HG03521 (cell line): ENCODE measurements at regions not wholly inside any gene's neighbourhood (a gene's known extent, or its start where the extent isn't known, plus 50 kb on each side); places are given as distances from the start of the nearest gene placed in this dataset.
A peak's percentile ranks its signal among the peaks of the same experiment; 100 is the strongest.

ENCODE experiments used
- ATAC-seq: cut with Tn5 transposase; IDR thresholded peaks from one replicate; pipeline ENCODE4 v1.9.1; 2021; ENCODE audit warnings: mild to moderate bottlenecking, moderate library complexity; ENCODE audit not compliant: unreplicated experiment

DNA sequence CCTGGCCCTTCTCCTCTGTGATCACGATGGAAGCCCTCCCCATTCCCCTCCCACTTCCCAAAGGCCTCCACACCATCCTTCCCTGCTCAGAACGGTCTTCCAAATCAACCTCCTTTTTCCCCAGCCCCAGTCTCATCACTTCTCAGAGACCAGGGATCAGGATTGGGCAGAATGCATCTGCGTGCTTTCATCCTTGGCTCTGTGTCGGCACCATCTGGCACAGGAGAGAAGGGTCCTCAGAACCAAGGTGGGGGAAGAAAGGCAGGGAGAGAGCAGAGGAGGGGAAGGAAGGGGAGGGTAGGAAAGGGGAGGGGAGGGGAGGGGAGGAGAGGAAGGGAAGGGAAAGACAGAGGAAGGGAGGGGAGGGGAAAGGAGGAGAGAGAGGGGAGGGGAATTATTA is 52.4 kb upstream of the FICD start:
- no peak for ATAC-seq

DNA sequence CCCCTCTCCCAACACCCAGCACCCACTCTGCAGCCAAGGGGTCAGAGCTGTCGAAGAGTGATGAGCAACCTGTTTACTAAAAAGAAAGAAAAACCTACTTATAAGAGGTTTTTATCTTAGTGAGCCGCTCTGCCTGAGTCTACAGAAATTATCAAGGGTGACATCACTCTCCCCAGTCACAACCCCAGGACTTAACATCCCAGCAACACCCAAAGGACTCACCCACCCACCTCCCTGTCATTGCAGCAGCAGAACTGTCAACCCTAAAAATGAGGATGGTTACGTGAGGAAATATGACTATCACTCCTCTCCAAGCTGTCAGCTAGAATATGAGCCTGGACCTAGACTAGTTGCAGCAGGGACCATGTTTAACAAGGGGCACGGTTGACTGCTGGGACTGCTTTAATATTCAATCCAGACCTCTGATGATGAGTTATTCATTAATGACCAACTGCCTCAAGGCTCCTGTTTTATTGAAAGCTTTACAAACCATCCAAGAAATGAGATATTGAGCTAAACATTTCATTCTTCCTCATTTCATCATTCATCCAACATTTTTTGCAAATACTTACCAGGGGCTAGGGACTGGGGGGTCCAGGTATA is 53.9 kb upstream of the FICD start:
- no peak for ATAC-seq

DNA sequence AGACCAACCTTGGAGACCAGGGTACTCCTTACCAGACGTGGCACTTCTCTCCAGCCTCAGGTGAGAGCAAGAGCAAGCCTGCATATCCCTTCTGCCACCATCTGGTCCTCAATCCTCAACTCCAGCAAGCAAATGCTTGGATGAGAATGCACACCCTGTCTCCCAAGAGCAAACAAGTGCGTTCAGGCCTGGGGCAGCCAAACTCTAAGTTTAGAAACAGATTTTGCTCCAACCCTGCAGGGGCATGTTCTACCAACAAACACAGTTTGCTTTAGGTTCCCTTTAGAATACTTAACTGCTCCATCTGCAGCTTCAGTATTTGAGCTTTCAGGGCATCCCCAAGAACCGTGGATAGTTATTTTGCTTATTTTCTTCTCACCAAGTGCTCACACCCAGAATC is 55.9 kb upstream of the FICD start:
- ATAC-seq: no peak

DNA sequence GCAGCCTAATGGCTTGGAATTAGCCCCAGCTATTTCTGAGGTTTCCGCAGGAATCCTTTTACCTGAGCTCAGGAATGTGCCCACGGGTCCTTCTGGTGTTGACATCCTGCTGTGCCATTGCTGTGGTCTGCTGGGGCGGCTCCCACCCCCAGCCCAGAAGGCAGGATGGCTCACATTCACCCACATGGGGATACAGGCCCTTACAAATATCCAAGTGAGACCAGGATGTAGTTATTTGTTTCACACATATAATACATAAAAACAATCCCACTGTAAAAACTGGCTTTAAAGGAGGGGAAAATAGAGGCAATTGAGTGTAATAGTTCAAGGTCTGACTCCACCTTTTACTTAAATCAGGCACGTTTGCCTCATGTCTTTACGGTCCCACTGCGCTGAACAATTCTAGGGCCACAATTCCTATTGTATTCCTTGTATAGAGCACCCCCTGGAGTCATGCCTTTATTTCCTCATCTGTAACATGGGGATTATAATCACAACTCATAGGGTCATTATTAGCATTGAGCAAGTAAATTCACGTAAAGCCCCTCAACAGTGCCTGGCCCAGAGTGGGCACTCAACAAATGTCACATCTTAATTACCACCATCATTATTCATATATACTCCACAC is 57.2 kb upstream of the FICD start:
- ATAC-seq: no peak

DNA sequence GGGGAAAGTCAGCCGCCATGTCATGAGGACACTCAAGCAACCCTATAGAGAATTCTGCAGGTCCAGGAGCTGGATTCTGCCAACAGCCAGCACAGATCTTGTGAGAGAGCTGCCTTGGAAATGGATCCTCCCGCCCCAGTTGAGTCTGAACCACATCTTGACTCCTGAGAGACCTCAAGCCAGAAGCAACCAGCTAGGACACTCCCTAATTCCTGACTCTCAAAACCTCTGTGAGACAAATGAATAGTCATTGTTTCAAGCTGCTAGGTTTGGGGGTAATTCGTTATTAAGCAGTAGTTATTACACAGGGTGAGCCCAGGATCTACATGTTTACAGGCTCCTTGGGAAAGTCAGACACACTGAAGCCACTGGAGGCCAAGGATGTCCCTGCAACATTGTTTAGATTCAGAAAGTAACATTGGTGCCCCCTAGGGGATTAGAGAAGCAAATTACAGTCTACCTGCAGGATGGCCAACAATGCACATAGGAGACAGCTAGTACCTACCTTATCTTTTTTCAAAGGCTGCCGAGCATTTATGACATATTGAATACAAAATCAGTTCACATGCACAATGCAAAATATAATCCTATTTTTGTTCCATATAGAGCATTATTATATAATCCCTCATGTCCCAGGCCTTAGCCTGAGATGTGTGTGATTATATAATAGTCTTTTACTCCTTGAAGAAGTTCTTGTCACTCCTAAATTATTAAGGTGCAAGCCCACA is 57.9 kb upstream of the FICD start:
- ATAC-seq: peak; percentile 56

DNA sequence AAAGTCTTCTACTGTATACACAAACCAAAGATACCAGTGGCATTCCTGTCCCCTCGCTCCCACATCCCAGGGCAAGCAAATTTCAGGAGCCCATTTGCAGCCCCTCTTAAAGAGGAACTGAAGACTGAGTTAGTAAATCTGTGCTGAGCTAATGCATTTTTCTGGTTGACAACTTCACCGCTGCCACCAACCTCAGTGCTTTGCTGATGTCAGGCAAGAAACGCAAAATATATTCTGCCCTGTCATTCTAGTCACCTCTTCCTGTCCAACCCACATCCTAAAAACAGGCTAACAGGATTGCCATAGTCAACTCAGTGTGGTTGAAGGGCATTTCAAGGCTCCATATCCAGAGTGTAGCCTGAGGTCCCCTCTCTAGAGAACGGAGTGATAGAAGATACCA is 59.4 kb upstream of the FICD start:
- no peak for ATAC-seq

DNA sequence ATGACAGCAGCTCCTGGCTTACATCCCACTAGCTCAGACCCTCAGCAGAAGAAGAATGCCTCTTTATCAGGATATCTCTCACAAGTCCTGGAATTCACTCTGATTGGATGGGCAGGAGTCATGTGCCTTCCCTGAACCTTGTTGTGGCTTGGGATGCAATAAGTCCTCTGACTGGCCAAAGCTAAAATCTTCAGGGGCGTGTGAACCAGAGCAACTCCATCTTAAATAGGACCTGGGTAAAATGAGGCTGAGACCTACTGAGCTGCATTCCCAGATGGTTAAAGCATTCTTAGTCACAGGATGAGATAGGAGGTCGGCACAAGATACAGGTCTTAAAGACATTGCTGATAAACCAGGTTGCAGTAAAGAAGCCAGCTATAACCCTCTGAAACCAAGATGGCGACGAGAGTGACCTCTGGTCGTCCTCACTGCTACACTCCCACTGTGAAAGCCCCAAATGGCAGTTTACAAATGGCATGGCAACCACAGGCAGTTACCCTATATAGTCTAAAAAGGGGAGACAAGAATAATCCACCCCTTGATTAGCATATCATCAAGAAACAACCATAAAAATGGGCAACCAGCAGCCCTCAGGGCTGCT is 60.4 kb upstream of the FICD start:
- ATAC-seq: no peak

DNA sequence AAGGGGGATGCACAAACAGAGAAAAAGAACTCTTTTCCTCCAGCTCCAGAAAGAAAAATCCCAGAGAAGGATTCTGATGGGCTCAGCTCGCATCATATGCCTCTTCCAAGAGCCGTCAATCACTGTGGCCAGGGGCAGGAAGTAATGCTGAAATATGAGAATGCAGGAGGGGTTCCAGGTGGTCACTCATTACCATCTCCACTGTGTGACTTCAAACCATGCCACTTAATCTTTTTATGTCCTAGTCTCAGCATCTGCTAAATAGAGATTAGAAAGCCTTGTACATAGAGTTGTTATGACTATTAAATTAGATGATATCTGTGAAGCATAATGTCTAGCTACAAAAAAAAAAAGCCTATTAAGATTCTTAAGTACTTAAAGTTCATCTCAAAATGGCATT is 65.6 kb upstream of the FICD start:
- no peak for ATAC-seq

DNA sequence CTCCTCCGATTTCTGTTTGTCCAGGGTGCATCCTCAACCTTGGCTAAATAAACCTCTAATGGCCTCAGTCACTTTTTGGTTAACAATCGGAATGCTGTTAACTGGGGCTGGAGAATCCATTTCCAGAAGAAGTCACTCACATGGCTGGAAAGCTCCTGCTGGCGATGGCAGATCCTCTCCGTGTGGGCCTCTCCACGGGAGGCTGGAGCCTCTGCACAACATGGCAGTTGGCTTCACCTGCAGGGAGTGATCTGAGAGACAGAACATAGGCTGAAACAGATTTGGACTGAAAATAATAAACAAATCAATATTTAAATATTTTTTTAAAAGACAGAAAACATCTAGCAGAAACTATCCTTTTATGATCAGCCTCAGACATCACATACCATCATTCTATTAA is 66.8 kb upstream of the FICD start:
- no peak for ATAC-seq

DNA sequence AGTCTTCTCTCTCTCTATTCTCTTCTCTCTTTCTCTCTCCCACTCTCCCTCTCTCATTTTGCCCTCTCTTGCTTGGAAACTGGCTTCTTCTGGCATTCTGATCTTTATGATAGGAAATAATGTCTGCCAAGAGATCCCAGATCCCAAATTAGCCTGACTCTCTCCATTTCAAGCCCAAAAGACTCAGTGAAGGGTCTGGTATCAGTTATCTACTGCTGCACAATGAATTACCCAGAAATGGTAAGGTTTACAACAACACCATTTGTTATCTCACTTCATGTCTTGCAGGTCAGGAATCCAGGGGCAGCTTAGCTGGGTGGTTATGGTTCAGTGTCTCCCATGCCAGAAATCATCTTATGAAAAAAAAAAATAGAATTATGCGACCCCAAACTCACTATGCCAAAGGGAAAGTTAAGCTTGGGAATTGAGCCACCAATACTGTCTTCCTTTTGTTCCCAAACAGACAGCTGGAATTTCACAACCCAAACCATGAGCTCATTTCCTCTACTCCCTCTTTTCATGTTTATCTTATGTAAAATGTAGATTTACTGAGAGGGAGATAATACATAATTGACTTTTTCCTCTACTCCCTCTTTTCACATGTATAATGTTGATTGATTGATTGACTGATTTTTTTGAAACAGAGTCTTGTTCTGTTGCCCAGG is 67.8 kb upstream of the FICD start:
- ATAC-seq: no peak

DNA sequence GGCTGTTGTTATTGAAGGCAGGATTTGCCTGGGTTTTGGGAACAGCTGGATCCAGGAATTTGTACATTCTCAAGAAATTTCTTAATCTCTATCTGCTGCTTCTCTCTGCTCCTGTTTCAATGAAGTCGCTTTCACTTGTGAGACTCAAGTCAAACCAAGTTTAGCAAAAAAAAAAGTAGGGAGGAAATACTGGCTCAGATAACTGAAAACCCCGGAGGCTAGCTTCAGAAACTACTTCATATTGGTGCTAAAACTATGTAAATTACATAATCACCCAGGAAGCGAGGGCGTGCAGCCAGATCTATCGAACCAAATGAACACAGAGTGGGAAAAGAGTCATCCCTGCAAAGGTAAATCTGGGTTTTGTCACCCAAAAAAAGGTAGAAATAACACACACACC is 68.3 kb upstream of the FICD start:
- no peak for ATAC-seq

DNA sequence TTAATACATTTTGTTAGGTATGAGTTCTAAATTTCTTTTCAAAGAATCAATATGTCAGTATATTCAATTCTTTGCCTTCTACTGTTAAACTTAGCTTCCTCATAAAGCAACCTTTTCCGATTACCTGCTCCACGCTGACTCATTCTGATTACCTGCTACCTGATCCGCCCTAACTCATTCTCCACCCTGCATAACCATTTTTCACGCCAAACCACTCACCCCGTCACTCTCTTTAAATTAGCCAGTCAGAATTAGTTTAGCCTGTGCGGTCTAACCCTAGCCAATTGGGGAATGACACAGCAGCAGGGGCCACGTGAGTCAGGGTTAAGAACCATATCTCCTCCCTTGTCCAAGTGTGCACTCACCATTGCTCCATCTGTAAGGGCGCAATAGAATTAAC is 72.2 kb upstream of the FICD start:
- ATAC-seq: no peak

DNA sequence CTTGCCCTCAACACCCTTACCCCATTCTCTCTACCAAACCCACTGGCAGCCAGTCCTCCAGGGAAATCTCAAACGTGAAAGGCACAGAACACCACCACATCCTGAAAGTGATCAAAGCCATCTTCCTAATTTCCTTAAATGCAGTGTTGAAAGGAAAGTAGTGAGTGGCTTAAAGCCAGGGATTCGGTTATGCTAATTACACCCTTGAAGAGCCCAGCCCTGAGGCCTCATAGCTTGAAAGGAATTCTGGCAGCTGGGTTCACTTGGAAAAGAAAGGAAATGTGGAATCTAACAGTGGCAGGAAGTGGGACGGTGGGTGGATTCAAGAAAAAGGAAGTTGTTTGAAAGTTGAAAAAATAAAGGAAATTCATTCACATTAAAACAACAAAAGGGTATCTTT is 73.0 kb upstream of the FICD start:
- no peak for ATAC-seq

DNA sequence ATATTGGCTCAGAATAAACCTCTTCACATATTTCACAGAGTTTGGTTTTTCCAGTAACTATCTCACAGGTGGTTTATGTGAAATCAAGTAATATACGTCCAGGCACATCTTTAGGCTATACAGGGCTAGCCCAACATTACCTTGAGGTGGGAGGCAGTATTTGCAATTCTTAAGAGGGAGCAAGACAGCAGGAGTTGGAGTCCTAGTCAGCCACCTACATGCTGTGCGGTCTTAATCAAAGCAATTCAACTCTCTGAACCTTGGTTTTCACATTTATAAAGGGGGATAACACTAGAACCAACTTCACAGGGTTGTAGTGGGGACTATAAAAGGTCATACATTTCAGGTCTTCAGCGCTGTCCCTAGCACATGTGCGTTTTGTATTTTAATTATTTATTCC is 73.5 kb upstream of the FICD start:
- ATAC-seq: no peak

DNA sequence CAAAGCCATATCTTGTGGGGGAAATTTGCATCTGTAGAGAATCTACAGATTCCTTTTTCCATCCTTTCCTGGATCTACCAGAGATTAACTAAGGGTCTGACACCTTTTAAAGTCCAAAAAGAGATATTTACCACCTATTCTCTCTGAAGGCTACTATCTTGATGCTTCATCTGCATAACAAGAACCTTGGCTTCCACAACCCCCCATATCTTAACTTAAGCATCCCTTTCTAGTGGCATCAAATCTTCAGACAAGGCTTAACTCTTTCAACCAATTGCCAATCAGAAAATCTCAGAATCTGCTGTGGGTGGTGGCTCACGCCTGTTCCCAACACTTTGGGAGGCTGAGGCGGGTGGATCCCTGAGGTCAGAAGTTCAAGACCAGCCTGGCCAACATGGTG is 74.3 kb upstream of the FICD start:
- ATAC-seq: no peak

DNA sequence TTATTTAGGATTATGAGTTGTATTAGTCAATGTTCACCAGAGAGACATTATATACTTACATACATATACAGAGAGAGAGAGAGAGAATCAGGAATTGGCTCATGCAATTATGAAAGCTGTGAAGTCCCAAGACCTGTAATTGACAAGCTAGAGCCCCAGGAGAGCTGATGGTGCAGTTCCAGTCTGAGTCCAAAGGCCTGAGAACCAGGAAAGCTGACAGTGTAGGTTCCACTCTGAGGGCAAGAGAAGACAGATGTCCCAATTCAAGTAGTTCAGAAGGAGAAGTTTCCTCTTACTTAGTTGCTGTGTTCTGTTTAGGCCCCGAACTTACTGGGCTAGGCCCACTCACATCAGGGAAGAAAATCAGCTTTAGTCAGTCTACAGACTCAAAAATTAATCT is 76.4 kb upstream of the FICD start:
- no peak for ATAC-seq

DNA sequence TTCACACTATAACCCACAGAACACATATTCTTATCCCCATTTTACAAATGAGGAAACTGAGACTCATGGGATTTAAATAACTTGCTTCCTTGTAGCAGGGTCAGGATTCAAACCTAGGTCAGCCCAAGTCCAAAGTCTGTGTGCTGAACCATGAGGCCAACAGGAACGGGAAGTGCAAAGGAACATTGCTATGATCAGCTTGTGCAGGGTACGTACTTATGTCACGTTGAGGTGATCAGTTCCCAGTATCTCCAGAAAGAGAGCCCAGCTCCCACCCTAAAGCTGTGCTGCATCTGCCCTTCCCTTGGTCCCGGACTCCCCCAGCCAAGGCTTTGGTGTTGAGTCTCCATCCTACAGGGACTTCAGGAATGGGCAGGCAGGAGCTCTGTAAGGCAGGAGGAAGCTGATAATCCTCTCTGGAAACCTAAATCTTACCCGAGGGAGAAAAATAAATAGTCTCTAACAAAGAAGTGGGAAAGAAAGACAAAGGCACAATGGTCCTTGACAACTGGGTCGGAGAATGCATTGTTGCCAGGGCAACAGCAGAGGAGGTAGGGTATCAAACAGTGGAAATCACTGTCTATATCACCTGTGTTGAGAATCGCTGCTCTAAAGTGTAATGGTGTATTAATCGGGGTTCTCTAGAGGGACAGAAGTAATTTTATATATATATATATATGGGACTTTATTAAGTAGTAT is 82.5 kb upstream of the FICD start:
- no peak for ATAC-seq

DNA sequence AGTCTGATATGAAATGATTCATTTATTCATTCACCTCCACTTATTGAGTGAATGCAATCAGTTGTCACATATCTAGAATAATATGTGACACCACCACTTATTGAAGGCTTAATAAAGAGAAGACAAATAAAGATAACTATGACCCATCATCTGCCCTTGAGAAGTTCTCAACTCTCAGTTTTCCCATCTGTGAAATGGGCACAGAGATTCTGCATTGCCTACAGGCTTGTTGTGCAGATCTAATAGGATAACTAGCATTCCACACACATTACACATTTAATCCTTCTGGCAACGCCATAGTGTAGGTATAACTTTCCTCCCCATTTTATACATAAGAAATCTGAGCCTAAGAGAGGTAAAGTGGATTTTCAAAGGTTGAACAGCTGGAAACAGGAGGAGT is 84.2 kb upstream of the FICD start:
- no peak for ATAC-seq

DNA sequence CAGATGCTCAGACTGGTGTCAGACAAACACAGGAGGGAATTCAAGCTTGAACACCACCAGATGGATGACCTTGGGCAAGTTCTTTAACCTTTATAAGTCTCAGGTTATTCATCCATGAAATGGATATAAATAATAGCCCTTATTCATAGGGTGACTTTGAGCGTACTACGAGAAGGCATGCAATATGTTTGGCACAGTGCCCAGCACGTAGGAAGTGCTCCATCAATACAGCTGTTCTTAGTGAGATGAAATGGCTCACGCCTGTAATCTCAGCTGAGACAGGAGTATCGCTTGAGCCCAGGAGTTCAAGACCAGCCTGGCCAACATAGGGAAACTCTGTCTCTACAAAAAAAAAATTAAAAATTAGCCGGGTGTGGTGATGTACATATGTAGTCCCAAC is 84.8 kb upstream of the FICD start:
- no peak for ATAC-seq

DNA sequence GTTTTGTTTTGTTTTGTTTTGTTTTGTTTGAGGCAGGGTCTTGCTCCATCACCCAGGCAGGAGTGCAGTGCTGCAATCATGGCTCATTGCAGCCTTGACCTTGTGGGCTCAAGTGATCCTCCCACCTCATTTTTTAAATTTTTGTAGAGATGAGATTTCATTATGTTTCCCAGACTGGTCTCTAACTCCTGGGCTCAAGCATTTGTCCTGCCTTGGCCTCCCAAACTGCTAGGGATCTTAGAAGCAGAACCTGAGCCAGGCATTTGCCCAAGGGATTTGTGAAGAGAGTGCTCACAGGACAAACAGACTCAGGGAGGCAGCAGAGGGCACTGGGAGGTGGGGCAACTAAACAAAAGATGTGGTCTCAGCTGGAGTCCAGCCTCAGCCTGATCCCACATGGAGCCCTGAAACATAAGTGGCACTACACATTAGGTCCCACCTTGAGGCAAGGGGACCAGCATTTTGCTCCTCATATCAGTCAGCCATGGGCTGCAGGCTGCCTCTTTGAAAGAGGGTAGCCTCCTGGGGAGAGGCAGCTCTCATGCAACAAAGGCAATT is 86.2 kb upstream of the CMKLR1 start:
- no peak for ATAC-seq

DNA sequence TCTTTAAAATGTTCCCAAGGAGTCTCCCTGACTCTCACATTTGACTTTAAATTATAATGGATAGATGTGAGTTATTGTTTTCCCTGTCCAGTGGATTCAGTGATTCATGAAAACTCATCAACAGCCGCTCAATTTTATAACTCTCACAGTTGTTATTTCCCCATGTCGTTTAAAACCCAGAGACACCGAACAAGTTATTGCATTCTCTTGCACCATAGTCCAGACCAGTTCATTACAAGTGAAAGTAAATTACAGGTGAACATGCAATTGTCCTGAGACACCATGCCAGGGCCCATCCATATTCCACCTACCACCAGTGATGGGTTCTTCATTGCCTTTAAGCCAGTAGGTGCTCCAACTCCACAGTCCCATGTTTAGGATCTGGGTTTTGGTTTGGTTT is 85.7 kb upstream of the CMKLR1 start:
- ATAC-seq: no peak
